Kidney tubule cell (primary cell): ENCODE measurements at regions not wholly inside any gene's neighbourhood (a gene's known extent, or its start where the extent isn't known, plus 50 kb on each side); places are given as distances from the start of the nearest gene placed in this dataset.

Experiments used
- DNase-seq: peaks from one replicate; pipeline ENCODE4 v3.0.0-alpha.2; 2018; ENCODE audit warnings: low spot score

DNA sequence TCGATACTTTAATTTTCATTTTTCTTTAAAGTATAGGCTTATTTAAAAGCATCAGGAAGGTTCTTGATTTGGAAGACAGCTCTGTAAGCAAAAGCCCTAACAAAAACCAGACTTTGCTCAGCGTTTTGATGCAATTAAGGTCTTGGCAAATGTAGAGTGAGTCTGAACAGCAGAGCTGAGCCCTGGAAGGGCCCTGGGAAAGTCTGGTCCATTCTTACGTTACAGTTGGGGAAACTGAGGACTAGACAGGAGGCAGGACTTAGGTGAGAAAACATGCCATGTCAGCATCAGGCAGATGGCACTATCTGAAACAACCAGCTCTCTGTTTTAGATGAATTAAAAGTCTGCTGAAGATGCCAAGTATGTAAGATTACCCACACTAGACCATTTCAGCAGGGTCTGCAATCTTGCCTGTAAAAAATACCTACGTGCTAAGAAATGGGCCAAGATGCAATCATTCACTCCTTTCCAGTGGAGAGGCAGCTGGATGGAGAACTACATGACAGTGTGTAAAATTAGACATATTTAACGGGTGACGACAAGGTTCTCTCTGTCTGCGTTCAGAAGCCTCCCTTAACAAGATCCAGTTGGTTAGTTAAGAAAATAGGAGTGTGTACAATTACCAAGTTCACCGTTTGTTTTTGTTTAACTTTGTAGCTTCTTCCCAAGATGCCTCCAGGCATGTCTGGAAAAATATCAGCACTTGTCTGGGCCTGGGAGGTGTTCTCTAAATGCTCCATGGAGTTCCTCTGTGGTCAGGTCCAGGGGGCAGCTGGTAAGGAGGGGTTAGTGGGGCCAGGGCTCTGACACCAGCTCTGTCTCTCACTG is 502.3 kb upstream of the ZMIZ1 start:
- DNase-seq: no peak

DNA sequence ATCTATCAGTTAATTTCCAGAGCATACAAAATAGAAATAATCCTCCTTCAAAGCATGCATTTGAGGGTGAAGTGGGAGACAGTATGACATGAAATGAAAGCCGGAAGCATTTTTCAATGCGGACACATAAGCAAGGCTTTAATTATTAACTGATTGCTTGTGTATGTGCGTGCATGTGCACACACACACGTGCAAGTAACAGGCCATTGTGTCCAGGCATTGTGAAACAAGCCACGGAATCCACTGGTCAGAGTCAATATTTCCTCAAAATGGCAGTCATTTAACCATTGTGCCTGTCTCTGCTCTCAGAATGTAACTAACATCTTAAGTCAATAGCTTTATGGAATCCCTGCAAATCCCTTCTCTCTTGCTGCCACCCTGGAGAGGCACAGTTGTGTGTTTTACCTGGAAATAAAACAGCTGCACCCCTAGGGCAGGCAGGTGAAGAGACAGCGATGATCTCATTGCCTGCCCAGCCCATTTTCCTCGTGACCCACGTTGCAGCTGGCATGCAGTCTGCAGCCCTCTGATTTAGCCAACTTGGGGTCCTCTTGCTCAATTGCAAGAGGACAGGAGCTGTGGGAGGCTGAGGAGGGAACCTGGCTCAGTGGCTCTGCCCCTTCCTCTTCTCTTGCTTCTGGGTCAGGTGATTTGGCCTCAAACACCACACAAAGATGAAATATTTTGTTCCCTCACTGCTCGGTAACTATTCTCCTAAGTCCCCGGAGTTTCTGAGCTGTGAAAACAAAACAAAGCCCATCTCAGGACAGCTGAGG is 500.9 kb upstream of the ZMIZ1 start:
- DNase-seq: no peak

DNA sequence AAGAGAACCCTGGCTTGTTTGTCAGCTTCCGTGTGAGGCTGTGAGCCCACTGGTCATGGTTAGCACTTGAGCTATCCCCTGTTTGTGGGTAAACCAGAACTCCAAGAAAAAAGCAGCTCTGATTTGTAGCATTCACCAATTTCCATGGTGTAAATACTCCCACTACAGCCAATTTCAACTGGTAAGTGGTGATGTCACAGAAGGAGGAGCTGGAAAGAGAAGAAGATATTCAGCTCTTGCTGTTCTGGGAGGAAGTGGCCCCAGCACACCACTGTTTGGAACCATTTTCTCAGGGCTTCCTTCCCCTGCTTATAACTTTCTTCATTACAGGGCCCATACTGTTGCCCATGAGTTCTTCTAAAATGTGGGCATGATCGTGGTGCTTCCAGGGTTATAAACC is 500.1 kb upstream of the ZMIZ1 start:
- no peak for DNase-seq

DNA sequence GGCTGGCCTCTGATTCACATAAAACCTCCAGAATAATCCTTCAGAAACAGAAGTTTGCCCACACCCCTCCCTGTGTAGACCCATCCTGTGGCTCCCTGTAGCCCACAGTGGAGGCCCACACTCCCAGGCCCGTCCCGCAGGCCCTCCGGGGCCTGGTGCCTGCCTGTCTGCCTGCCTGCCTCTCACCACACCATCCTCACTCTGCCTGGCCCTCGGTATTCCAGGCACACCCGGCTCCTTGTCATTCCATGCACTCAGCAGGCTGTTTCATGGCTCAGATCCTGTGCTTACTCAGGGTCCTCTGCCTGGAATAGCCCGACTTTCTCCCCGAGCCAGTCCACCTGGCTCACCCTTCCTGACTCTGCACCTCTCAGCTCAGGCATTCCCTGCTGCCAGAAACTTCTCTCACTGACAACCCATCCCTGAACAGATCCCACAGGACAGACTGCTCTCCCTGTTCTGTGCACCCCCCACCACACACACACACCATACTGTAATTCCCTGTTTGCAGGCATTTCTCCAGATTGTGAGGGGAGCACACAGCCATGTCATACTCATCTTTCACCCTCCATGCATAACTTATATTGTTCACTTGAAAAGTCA is 498.0 kb upstream of the ZMIZ1 start:
- peak; percentile 24 for DNase-seq

DNA sequence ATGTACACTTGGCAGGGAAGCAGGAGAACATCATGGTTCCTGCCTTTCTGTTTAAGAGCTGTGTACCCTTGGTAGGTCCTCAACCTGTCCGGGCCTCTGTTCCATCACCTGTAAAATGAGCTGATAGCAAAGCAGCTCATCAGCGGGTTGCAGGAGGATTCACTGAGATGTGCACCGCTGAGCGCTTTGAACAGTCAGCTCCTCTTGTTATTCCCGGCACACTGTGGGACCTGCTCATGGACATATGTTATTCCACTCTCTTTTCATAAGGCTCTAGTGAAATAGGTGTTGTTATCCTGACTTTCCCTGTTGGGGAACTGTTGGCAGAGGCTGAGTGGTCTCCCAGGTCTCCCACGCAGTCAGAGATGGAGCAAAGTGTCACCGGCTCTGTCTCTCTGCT is 497.5 kb upstream of the ZMIZ1 start:
- no peak for DNase-seq

DNA sequence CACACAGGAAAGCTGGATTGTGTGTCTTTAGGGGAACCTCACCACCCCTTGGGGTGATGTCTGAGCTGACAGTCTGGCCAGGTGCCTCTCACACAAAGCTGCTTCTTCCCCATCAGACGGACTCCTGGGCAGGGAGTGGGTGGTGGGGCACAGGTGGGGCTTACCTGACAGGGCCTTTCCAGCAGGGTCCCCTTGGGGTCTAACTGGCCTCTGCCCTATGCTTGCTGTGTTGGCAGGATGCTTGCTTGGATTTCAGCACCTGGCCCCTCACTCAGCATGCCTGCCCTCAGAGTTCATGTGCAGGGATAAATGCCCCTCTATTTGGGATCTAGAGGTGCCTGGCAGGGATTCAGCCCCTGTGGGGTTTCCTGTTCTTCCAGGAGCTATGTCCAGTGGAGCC is 496.9 kb upstream of the ZMIZ1 start:
- DNase-seq: no peak

DNA sequence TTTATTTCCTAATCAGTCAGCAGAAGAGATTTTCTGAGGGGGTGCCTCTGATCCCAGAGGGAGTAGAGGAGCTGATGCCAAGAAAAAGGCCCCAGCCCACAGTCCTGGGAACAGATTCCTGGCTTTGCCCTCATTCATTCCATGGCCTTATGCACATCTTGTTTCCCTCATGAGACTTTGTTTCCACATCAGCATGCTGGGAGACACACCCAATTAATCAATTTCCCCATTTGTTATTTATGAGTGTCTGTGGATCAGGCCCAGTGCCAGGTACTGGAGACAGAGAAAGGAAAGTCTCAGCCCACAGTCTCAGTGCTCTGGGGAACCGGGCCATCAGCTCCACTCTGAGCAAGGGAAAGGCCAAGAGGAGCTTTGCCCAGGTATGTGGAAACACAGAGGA is 496.2 kb upstream of the ZMIZ1 start:
- no peak for DNase-seq

DNA sequence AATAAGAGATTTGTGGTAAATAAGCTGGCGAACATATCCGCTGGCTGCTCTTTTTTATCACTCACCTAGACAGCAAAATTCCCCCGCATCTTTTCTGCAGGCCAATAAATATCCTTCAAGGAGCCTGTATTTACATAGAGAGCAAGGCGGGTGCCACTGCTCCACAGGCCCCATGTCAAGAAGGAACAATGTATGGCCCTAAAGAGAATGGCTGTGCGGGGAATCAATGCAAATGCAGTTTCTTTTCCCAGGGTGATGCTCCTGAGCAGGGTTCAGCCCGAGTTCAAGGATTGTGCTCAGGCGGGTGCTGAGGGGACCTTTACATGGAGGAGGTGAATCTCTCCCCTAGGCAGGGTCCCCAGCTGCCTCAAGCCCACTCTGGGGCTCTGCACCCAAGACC is 494.2 kb upstream of the ZMIZ1 start:
- DNase-seq: no peak

DNA sequence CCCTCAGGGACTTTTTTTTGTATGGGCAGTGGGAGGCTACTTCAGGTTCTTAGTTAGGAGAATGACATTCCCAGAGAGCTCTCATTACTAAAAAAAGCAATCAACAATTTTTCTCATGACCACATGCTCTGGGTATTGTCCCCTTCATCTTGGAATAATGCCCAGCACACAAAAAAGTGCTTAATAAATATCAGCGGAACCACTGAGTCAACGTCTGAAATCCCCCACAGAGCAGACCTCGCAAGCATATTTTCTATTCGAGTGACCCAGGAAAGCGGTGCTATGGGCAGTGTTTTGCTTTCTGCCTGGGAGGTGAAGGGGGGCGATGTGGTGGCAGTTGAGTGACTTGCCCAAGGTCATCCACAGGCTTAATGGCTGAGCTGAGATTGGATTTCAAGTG is 493.4 kb upstream of the ZMIZ1 start:
- DNase-seq: no peak

DNA sequence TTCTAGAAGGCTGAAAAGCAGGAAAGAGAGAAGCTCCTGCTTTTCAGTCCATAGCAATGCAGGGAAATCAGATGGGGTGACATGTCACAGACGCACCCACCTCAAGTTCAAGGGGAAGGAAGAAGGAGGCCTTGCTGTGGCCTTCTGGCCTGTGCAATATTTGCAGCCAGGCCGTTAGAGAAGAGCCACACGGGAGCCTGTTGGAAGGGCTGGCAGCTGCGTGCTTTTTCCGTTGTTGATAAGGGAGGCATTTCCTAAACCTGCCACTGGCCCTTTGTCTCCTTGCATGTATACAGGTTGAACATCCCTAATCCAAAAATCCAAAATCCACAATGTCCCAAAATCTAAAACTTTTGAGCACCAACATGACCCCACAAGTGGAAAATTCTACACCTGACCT is 492.5 kb upstream of the ZMIZ1 start:
- DNase-seq: no peak

DNA sequence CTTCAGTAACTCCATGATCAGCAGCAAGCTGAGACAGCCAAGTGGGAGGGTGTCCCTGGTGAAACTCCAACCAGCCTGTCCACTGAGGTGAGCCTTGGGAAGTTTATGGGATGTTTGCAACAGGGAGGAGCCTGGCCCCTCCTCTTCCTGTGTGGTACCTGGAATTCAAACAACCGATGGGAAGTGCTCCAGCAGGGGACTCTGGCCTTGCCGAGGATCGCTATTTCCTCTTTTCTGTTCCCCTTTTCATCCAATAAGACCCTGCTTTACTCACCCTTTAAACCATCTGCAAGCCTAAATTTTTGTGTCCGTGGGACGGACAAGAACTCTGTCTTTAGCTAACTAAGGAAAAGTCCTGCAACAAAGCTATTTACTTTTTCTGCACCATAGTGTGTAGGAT is 491.1 kb upstream of the ZMIZ1 start:
- no peak for DNase-seq

DNA sequence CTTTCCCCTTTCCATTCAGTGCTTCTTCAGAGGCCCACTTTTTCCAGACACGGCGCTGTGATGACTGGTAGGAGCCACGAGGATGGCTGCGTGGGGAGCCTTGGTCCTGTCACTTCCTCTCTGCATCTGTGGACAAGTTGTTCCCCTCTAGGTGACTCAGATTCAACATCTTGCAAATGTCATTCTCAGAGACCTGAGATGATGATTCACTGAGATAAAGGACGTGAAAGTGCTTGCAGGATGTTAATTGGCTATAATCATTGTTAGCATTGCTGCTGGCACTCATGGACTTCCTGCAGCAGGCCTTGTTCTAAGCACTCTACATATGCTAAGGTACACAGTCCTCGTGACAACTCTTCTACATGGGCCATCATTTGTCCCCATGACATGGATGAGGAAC is 489.8 kb upstream of the ZMIZ1 start:
- DNase-seq: peak; percentile 33

DNA sequence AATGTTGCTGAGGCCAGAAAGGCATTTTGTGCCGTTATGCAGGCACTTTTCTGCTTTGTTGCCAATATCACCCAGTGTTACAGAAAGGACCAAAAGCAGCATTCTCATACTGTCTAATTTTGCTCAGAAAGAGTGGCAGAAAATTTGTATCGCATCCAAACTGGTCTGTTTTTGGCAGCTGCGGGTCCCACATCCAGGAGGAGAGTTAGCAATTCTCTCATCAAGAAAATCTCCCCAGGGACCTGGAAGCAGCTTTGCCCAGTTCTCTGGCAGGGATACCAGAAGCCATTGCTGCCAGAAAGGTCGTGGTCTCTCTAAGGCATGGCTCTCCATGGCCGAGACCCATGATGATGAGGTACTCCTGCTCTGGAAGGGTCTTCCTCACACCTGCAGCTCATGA is 489.2 kb upstream of the ZMIZ1 start:
- DNase-seq: no peak

DNA sequence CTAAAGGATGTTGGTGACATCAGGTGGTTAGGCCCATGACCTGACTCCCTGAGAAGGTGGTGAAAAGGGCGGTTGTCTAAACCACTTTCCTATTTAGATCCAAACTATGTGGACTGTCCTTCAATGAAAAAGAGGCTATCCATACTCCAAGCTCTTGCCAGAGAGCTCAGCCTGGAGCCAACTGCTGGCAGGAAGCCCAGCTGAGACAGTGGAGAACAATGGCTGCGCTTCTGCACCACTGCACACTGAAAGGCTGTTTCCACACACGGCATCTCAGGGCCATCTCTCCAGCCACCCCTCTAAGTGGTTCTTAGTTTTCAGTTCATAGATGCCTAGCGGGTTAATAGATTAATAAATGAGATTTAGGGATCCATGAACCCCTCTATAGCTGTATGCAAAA is 488.8 kb upstream of the ZMIZ1 start:
- DNase-seq: peak; percentile 35

DNA sequence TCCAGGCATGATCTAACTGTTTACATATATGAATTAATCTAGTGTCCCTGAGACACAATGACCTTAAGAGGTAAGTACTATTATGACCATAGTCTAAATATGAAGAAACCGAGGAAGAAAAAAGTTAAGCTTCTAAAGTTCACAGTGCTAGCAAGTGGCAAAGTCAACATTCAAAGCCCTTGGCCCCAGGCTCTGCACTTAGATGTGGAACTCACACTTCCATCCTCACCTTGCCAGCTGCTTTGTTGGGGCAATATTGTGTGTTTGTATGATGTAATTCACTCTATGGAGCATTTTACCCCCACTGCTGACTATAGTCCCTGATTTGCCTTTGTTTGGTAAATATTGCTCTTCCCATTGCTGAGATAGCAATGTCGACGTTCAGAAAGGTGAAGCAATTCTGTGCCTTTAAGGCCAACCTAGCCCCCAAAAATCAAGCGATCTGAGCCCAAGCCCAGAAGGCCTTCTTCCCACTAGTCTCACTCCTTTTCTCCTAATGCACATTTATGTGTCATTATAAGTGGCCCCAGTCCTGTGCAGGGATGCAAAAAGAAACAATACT is 487.6 kb upstream of the ZMIZ1 start:
- no peak for DNase-seq

DNA sequence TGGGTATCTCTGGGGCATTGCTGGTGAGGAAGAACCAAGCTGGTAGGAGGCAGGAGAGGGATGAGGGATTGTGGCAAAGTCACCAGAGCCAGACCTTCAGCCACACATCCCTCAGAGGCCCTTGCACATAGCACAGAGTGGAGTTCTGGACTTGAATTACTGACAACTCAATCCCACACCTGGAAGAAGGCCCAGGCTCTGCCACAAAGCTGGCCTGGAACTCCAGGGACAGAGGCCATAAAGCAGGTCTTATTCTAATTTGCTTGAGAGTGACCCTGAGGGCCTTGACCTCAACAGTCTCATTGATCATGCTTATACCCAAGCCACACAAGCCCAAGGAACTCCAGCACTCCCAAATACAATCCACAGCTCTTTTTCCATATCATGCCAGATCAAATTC is 486.2 kb upstream of the ZMIZ1 start:
- DNase-seq: no peak

DNA sequence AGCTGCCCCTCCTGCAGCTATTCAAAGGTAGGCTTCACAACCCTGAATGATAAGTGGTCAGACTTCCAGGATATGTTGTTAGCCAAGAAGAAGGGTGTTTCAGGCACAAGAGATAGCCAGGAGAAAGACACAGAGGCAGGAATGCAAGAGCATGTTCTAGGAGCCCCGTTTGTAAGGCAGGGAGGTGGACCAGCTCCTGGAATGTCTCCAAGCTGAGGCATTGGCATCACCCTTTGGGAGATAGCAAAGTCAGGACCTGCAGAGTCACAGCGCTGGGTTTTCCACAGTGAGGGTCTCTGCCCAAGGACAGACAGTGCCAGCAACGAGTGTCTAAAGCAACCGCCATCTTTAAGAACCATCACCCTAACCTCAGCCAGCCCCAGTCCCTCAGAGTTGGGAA is 484.5 kb upstream of the ZMIZ1 start:
- no peak for DNase-seq

DNA sequence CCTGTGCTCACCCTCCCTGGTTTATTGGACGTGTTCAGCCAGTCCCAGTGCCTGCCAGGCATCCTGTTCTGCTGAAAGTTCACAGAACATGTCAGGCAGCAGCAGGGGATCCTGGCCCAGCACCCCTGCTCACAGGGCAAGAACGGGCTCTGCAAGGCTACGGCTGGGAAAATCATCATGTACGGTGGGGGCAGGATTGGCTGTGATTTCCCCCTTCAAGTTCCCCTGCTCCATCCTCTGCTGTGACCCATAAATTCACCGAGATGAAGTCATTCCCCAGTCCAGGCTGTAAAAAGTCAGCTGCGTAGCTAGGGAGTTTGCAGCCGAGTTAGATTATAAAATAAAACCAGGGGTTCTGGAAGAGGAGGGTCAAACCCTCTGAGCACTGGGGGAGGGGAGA is 484.1 kb upstream of the ZMIZ1 start:
- DNase-seq: no peak

DNA sequence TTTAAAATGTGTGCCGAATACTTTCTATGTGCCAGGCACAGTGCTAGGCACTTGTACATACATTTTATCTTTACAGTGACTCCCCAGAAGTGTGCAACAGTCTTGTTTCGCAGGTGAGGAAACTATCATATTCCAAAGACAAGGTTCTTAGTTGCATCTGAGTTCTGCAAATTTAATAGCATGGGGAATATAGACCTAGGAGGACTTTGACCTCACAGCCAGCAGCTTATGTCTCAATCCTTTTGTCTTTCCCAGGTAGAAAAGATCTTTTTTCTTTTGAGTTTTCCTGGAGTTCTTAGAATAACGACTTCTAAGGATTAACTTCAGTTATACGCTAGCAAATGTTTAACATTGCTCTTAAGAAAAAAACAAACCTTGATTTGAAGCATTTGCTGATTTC is 482.8 kb upstream of the ZMIZ1 start:
- DNase-seq: no peak

DNA sequence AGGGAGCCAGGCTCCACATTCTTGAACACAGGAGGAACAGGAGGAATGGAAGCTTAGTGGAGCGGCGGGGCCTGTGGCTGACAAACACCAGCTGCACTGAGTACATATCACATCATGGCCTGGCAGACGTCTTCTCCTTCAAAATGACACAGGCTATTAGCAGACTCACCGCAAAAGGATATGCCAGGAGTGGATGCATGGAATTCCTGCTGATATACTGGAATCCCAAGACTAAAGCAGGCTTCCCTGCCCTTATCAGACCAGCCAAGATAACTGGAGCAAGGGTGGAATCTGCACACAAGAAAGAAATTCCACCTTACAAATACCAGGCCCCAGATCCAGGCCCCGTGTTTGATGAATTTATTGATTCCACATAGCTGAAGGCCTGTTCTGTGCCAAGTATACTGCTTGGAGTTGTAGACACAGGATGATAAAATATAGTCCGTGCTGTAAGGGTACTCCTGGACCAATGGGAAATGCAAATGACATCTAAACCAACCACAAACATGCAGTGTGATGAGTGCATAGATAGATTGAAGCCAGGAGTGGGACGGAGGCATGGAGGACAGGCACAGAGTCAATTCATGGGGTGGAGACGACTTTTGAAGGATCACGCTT is 480.5 kb upstream of the ZMIZ1 start:
- no peak for DNase-seq

DNA sequence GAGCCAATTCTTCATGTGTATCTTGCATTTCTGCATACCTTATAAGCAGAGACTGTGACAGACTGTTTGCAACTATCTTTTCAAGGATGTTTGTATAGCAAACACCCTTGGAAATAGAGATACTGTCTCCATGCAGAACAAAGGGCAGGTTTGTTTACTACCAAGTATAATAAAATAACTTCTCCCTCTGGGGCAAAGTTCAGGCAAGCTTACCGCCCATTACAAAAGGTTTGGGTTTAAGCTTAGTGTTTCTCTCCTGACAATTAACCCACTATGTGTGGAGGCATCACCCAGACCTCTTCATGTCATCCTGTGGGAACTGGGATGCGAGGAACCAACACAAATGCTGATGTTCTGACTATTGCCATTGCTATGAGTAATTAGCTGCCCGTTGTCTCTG is 479.1 kb upstream of the ZMIZ1 start:
- no peak for DNase-seq

DNA sequence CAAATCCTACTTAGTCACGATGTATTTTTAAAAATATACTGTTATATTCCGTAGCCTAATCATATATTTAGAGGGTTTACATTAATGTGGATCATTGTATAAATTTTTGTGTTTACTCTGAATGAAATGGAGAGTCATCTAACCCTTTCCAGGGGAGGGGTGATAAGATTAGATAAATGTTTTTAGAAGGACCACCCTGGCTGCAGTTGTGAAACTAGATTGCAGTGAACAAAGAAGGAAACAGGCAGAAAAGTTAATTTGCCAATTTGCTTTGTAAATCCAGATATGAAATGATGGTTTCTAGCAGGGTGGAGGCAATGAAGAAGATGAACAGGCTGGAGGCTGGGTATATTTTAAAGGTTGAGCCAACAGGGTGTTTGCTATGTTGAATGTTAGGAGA is 477.7 kb upstream of the ZMIZ1 start:
- no peak for DNase-seq
